K562 (cell line): ENCODE measurements at regions not wholly inside any gene's neighbourhood (a gene's known extent, or its start where the extent isn't known, plus 50 kb on each side); places are given as distances from the start of the nearest gene placed in this dataset.

Experiments used
- ATAC-seq: fragments of 200-7000 bp; cut with Tn5 transposase; 3 replicates; pipeline ENCODE4 v1.9.1; 2020; ENCODE audit warnings: moderate library complexity
- BruUV-seq: library from RNA; stranded (reverse); fragments of 400-500 nt; replicated peaks from 2 replicates; lab custom pipeline; 2021; lab: Mats Ljungman, UMichigan
- CTCF ChIA-PET: fragments of 300-600 bp; formaldehyde crosslinking; extraction: SDS; loops from one replicate; lab custom pipeline; 2021; ENCODE audit warnings: low intra/inter-chr PET ratio; lab: Yijun Ruan, JAX
- POLR2A ChIA-PET: fragments of 300-600, 350-650 bp; sonication (Branson Sonifier 250); formaldehyde crosslinking; extraction: SDS; loops from one replicate; lab custom pipeline; 2021; ENCODE audit warnings: antibody characterized with exemption, inconsistent platforms; lab: Yijun Ruan, JAX
- DNase-seq, 4 experiments: peaks; one replicate each; pipeline versions ENCODE4 v3.0.0 to v3.0.0-alpha.2; 2011 to 2018; ENCODE audit warnings: low spot score in 3 of 4, mixed read lengths in 3 of 4; ENCODE audit errors: extremely low read depth in 1 of 4
- FAIRE-seq: peaks from 2 replicates; lab custom pipeline; 2011; peaks lifted over from hg19 to GRCh38; lab: Jason Lieb, UNC
- H2AFZ ChIP-seq: 2 replicates; pipeline ENCODE4 v1.6.0; 2011; ENCODE audit warnings: low read depth, low read length, control low read depth, inconsistent platforms
- H3K27ac ChIP-seq: fragments of 200-600 bp; 3 replicates; pipeline ENCODE4 v1.8.0; 2011; ENCODE audit warnings: low read depth, mild to moderate bottlenecking, control low read depth, inconsistent platforms, low read length, moderate library complexity, mixed read lengths; ENCODE audit errors: extremely low read depth
- H3K27me3 ChIP-seq, 2 experiments: fragments of 300-600 bp in 1 of 2; 2 replicates in 1 of 2; 3 replicates in 1 of 2; pipeline versions ENCODE4 v1.6.0 to v1.8.0; 2011; ENCODE audit warnings: inconsistent platforms in 2 of 2, low read length in 2 of 2, mild to moderate bottlenecking in 1 of 2, mixed read lengths in 1 of 2, moderate library complexity in 1 of 2; ENCODE audit not compliant: control insufficient read depth in 2 of 2, insufficient read depth in 2 of 2
- H3K36me3 ChIP-seq: fragments of 300-600 bp; 3 replicates; pipeline ENCODE4 v1.8.0; 2011; ENCODE audit warnings: mild to moderate bottlenecking, low read length, inconsistent platforms; ENCODE audit not compliant: control insufficient read depth, insufficient read depth
- H3K4me1 ChIP-seq, 2 experiments: fragments of 200-600 bp in 1 of 2; replicated peaks in 1 of 2; 2 replicates in 1 of 2; 3 replicates in 1 of 2; pipeline versions ENCODE4 v1.5.1 to v1.8.0; 2011; ENCODE audit warnings: inconsistent platforms in 2 of 2, low read length in 2 of 2, mild to moderate bottlenecking in 1 of 2, mixed read lengths in 1 of 2, moderate library complexity in 1 of 2; ENCODE audit not compliant: control insufficient read depth in 2 of 2, insufficient read depth in 2 of 2
- H3K4me2 ChIP-seq: 2 replicates; pipeline ENCODE4 v1.6.1; 2011; ENCODE audit warnings: low read length, control low read depth, inconsistent platforms, mixed read lengths; ENCODE audit not compliant: insufficient read depth
- H3K4me3 ChIP-seq: fragments of 200-600 bp; sonication (generic), shearing (Covaris generic); 2 replicates; pipeline ENCODE4 v1.5.1; 2016; ENCODE audit warnings: control low read depth, inconsistent platforms
- H3K79me2 ChIP-seq: fragments of 200-600 bp; 3 replicates; pipeline ENCODE4 v1.8.0; 2011; ENCODE audit warnings: low read length, inconsistent platforms; ENCODE audit not compliant: control insufficient read depth, insufficient read depth
- H3K9ac ChIP-seq, 2 experiments: 2 replicates each; pipeline versions ENCODE4 v1.6.0 to v1.6.1; 2011; ENCODE audit warnings: low read depth in 2 of 2, low read length in 2 of 2, control low read depth in 1 of 2, inconsistent platforms in 1 of 2, mild to moderate bottlenecking in 1 of 2, mixed read lengths in 1 of 2; ENCODE audit not compliant: insufficient read depth in 1 of 2
- H3K9me1 ChIP-seq: one replicate; pipeline ENCODE4 v1.6.0; 2011; ENCODE audit warnings: inconsistent platforms, mild to moderate bottlenecking, low read length, moderate library complexity; ENCODE audit not compliant: control insufficient read depth, insufficient read depth
- H3K9me3 ChIP-seq: replicated peaks from 2 replicates; pipeline ENCODE4 v1.5.1; 2011; ENCODE audit warnings: low read depth, low read length, inconsistent platforms; ENCODE audit not compliant: control insufficient read depth, insufficient read depth
- H4K20me1 ChIP-seq: replicated peaks from 2 replicates; pipeline ENCODE4 v1.6.1; 2011; ENCODE audit warnings: low read length, inconsistent platforms, mixed read lengths; ENCODE audit not compliant: control insufficient read depth, insufficient read depth
- KDM5B ChIP-seq: fragments of 200-600 bp; sonication (generic); IDR thresholded peaks from 2 replicates; pipeline ENCODE4 v1.6.1; 2012; ENCODE audit warnings: low read depth, mild to moderate bottlenecking, moderate library complexity, low read length, control low read depth, inconsistent platforms; ENCODE audit not compliant: insufficient replicate concordance
- STAT5B ChIP-seq: fragments of 250-450 bp; sonication (Bioruptor Pico); IDR thresholded peaks from 2 replicates; pipeline ENCODE4 v1.8.0; 2021; ENCODE audit warnings: mild to moderate bottlenecking, inconsistent platforms
- TAF1 ChIP-seq: IDR thresholded peaks from 2 replicates; pipeline ENCODE4 v1.6.1; 2011; ENCODE audit warnings: mild to moderate bottlenecking, low read length, moderate library complexity; ENCODE audit not compliant: insufficient read depth, control insufficient read depth, severe bottlenecking; ENCODE audit errors: extremely low read depth
- WGBS: fragments of 100-300 bp; shearing (Covaris generic); methylation state at CpG from one replicate; pipeline ENCODE4 v1.1.6; 2016; ENCODE audit warnings: low coverage, mixed read lengths; ENCODE audit not compliant: insufficient coverage; ENCODE audit errors: missing lambda C conversion rate; 5-methylcytosine and 5-hydroxymethylcytosine counted together
- in situ Hi-C: fragments of 300-500 bp; cut with MboI; formaldehyde crosslinking; loops from 4 replicates; pipeline ENCODE4 v1.15.0; 2018; ENCODE audit warnings: inconsistent platforms, mixed read lengths
- intact Hi-C: fragments of 100-400 bp; cut with micrococcal nuclease; formaldehyde crosslinking; loops from 2 replicates; pipeline ENCODE4 v1.14.2; 2022
- TF ChIP-seq, protein P1 (sequence below): fragments of 450-650 bp; IDR thresholded peaks from 2 replicates; pipeline ENCODE4 v1.6.1; 2016; ENCODE audit warnings: mild to moderate bottlenecking, moderate library complexity

DNA sequence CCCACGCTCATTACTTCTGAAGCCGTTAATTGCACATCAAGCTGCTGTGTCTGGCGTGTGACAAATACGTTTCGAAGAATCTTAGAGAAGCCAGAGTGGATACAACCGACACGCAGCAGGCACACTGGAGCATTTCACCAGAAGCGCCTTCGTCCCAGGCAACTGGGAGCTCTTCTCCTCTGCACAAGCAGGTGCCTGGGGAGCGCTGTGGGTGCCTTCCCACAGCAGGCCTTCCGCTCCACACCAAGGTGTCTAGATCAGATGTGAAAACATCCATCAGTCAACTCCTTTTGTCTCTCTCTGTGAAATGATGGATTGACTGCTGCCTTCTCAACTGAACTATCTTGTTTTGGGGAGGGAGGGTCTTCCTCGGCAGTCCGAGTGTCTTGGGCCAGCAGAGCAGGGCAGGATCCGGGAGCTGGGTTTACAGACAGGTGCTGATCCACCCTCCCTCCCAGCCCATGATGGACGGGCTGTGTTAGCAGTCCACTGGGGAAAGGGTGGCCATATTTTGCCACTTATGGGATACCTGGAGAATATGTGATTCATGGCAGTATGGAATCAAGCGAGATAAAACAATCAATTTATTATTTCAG lies 326.3 kb downstream of the TCERG1L start:
- Histone ChIP-seq H3K79me2 (no peaks in the 10 kb centered on the region), H3K4me2 (no peak overlapping the region), H3K27ac (no peak overlapping the region), H2AFZ (no peak overlapping the region), H3K4me1 (no peaks in the 10 kb centered on the region), H3K9me3 (no peaks in the 10 kb centered on the region), H3K9ac (no peak overlapping the region), H4K20me1 (no peaks in the 10 kb centered on the region), H3K4me3 (no peak overlapping the region), H3K9me1 (no peaks in the 10 kb centered on the region), H3K36me3 (no peaks in the 10 kb centered on the region), H3K27me3 (no peaks in the 10 kb centered on the region; a peak in 1 of 5 replicates)
- POLR2A ChIA-PET: no interaction called here
- BruUV-seq: no TSS peak
- CTCF ChIA-PET: no interaction called here
- no peak for ATAC-seq
- FAIRE-seq: no peak
- no peak for TF ChIP-seq KDM5B
- TF ChIP-seq TAF1: no peak
- TF ChIP-seq STAT5B (CRISPR knock-in tag): no peak
- TF ChIP-seq, all 486 proteins: peak for 0
- no peak for DNase-seq
- in situ Hi-C loops (no loop called here), intact Hi-C loops (no loop called here)
- WGBS: 2% methylated on average over 16 of the region's 16 CpGs

DNA sequence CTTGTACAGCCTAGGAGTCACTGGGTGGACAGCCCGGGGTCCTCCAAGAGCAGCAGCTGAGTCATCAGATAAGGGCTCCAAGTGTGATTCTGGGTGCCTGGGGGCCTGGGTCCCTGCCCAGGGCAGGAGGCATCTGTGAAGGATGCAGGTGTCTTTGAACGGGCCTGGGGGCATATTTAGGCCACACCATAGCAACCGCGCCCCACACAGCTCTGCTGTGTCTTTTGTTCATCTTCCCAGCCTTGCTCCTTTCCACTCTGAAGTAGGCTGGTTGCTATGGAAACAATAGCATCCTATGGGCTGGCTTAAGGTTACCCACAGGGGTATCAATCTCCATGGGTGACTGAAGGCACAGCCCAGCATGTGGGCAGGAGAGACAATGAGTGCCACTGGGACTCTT lies 324.7 kb downstream of the TCERG1L start:
- ChIA-PET POLR2A (no interaction called here), CTCF (no interaction called here)
- no peaks in the 10 kb centered on the region for H3K4me1 ChIP-seq
- H3K27ac ChIP-seq: no peak overlapping the region
- intact Hi-C loops: no loop called here
- DNase-seq: no peak
- FAIRE-seq: no peak
- no peaks in the 10 kb centered on the region for H3K36me3 ChIP-seq
- ATAC-seq: no peak
- no peak overlapping the region for H3K4me2 ChIP-seq
- H2AFZ ChIP-seq: no peak overlapping the region
- no peak overlapping the region for H3K4me3 ChIP-seq
- 4% methylated on average over 4 of the region's 4 CpGs for WGBS
- no peaks in the 10 kb centered on the region for H4K20me1 ChIP-seq
- no peaks in the 10 kb centered on the region; a peak in 1 of 5 replicates for H3K27me3 ChIP-seq
- no peaks in the 10 kb centered on the region for H3K9me1 ChIP-seq
- H3K9ac ChIP-seq: no peak overlapping the region
- no peaks in the 10 kb centered on the region for H3K9me3 ChIP-seq
- in situ Hi-C loops: no loop called here
- H3K79me2 ChIP-seq: no peaks in the 10 kb centered on the region
- no TSS peak for BruUV-seq
- TF ChIP-seq, protein P1, sequence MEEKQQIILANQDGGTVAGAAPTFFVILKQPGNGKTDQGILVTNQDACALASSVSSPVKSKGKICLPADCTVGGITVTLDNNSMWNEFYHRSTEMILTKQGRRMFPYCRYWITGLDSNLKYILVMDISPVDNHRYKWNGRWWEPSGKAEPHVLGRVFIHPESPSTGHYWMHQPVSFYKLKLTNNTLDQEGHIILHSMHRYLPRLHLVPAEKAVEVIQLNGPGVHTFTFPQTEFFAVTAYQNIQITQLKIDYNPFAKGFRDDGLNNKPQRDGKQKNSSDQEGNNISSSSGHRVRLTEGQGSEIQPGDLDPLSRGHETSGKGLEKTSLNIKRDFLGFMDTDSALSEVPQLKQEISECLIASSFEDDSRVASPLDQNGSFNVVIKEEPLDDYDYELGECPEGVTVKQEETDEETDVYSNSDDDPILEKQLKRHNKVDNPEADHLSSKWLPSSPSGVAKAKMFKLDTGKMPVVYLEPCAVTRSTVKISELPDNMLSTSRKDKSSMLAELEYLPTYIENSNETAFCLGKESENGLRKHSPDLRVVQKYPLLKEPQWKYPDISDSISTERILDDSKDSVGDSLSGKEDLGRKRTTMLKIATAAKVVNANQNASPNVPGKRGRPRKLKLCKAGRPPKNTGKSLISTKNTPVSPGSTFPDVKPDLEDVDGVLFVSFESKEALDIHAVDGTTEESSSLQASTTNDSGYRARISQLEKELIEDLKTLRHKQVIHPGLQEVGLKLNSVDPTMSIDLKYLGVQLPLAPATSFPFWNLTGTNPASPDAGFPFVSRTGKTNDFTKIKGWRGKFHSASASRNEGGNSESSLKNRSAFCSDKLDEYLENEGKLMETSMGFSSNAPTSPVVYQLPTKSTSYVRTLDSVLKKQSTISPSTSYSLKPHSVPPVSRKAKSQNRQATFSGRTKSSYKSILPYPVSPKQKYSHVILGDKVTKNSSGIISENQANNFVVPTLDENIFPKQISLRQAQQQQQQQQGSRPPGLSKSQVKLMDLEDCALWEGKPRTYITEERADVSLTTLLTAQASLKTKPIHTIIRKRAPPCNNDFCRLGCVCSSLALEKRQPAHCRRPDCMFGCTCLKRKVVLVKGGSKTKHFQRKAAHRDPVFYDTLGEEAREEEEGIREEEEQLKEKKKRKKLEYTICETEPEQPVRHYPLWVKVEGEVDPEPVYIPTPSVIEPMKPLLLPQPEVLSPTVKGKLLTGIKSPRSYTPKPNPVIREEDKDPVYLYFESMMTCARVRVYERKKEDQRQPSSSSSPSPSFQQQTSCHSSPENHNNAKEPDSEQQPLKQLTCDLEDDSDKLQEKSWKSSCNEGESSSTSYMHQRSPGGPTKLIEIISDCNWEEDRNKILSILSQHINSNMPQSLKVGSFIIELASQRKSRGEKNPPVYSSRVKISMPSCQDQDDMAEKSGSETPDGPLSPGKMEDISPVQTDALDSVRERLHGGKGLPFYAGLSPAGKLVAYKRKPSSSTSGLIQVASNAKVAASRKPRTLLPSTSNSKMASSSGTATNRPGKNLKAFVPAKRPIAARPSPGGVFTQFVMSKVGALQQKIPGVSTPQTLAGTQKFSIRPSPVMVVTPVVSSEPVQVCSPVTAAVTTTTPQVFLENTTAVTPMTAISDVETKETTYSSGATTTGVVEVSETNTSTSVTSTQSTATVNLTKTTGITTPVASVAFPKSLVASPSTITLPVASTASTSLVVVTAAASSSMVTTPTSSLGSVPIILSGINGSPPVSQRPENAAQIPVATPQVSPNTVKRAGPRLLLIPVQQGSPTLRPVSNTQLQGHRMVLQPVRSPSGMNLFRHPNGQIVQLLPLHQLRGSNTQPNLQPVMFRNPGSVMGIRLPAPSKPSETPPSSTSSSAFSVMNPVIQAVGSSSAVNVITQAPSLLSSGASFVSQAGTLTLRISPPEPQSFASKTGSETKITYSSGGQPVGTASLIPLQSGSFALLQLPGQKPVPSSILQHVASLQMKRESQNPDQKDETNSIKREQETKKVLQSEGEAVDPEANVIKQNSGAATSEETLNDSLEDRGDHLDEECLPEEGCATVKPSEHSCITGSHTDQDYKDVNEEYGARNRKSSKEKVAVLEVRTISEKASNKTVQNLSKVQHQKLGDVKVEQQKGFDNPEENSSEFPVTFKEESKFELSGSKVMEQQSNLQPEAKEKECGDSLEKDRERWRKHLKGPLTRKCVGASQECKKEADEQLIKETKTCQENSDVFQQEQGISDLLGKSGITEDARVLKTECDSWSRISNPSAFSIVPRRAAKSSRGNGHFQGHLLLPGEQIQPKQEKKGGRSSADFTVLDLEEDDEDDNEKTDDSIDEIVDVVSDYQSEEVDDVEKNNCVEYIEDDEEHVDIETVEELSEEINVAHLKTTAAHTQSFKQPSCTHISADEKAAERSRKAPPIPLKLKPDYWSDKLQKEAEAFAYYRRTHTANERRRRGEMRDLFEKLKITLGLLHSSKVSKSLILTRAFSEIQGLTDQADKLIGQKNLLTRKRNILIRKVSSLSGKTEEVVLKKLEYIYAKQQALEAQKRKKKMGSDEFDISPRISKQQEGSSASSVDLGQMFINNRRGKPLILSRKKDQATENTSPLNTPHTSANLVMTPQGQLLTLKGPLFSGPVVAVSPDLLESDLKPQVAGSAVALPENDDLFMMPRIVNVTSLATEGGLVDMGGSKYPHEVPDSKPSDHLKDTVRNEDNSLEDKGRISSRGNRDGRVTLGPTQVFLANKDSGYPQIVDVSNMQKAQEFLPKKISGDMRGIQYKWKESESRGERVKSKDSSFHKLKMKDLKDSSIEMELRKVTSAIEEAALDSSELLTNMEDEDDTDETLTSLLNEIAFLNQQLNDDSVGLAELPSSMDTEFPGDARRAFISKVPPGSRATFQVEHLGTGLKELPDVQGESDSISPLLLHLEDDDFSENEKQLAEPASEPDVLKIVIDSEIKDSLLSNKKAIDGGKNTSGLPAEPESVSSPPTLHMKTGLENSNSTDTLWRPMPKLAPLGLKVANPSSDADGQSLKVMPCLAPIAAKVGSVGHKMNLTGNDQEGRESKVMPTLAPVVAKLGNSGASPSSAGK: no peak
